IPS-18a (cell line): ENCODE measurements at regions not wholly inside any gene's neighbourhood (a gene's known extent, or its start where the extent isn't known, plus 50 kb on each side); places are given as distances from the start of the nearest gene placed in this dataset.

Source experiments
- H3K27ac ChIP-seq: one replicate; pipeline ENCODE4 v1.5.1; 2013; ENCODE audit warnings: low read length
- H3K27me3 ChIP-seq: one replicate; pipeline ENCODE4 v1.6.1; 2013; ENCODE audit warnings: mild to moderate bottlenecking, low read length; ENCODE audit not compliant: control insufficient read depth, insufficient read depth
- H3K36me3 ChIP-seq: one replicate; pipeline ENCODE4 v1.6.1; 2013; ENCODE audit warnings: low read depth, low read length; ENCODE audit not compliant: control insufficient read depth
- H3K4me1 ChIP-seq: one replicate; pipeline ENCODE4 v1.6.1; 2013; ENCODE audit warnings: low read depth, low read length; ENCODE audit not compliant: control insufficient read depth
- H3K4me3 ChIP-seq: one replicate; pipeline ENCODE4 v1.5.1; 2013; ENCODE audit warnings: low read length
- H3K9ac ChIP-seq: one replicate; pipeline ENCODE4 v1.6.1; 2013; ENCODE audit warnings: mild to moderate bottlenecking, low read length, moderate library complexity
- H3K9me3 ChIP-seq: one replicate; pipeline ENCODE4 v1.6.1; 2013; ENCODE audit warnings: low read depth, low read length; ENCODE audit not compliant: control insufficient read depth

- H3K36me3 ChIP-seq = no peaks in the 10 kb centered on the region
- no peaks in the 10 kb centered on the region for H3K9me3 ChIP-seq
- H3K27me3 ChIP-seq = no peaks in the 10 kb centered on the region
- H3K4me1 ChIP-seq = peaks cover 6% of the 10 kb centered on the region
- H3K9ac ChIP-seq = no peak overlapping the region
- no peak overlapping the region for H3K27ac ChIP-seq
- no peak overlapping the region for H3K4me3 ChIP-seq
Observed at GRCh38 chrX:110419512-110419911, 60.9 kb downstream of the RTL9 start.

DNA sequence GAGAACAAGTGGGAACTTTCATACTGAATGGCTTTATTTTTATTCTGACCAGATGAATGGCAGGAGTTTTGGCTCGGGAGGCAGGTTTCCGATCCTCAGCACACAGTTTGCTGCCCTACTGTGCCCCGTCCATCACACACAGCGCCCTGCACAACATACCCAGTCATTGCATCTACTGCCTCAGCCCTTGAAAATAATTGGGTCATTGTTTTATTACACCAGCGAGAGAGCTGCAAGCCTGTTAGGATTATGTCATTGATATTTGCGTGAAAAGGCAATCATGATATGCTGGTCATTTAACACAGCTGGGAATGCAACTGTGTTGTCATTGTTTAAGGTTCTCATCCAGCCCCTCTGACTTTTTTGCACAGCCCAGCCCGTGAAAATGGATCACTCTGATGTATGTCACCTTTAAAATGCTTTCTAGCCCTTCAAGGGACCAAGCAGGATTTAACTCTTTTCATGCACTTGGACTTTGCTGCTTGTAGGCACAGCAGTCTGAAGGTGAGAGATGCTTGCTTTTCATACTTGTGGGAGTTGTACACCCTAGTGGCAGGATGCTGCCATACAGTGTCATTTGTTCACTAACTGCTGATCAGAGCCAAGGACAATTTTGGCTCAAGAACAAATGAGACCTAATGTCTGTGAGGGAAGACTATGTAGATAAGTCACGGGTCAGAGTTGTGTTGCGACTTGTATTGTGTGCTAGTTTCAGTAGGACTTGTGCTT is 62.3 kb downstream of the RTL9 start:
- Histone ChIP-seq H3K9ac (no peak overlapping the region), H3K4me3 (no peak overlapping the region), H3K27ac (no peak overlapping the region), H3K9me3 (no peaks in the 10 kb centered on the region), H3K36me3 (no peaks in the 10 kb centered on the region), H3K27me3 (no peaks in the 10 kb centered on the region), H3K4me1 (peaks cover 6% of the 10 kb centered on the region)

DNA sequence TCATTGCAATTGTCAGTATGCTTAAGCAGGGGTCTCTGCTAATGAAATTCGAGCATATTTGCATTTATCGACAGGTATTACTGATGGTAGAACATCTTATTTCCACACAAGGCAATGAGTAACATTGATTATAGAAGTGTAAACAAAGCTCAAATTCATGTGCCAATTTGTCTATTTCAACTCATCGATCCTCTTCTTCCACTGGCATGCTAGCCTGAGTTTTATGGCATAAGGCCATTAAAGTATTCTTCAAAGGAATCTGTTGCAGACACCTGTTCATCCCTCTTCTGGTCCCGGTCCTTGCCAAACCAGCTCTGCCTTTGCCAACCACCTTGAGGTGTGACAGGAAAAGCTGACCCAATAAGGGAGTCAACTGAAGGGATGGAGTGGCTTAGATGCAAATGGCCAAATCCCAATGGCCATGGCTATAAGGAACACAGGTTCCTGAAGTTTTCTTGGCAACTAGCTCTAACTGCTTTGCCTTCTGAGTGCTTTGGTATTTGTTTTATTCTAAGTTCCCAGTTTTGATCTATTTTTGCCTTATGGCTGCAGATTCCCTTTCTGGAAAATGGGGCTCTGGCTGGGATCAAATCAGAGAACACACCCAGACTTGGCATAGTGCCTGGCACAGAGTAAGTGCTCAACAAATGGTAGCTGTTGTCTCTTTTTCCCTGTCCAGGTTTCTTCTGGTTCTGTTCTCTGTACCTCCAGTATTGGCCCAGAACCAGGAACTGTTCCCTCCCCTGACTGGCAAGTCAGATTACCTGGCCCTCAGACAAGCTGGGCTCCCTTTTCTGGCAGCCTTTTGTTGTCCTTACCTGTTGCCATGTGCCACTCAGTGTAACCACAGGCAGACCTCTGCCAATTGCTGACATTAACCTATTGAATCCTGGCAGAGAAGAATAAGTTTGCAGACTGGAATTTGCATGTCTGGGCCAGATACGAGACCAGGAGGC is 63.1 kb downstream of the RTL9 start:
- Histone ChIP-seq H3K4me3 (no peak overlapping the region), H3K9me3 (no peaks in the 10 kb centered on the region), H3K9ac (no peak overlapping the region), H3K27me3 (no peaks in the 10 kb centered on the region), H3K4me1 (peaks cover 6% of the 10 kb centered on the region), H3K27ac (no peak overlapping the region), H3K36me3 (no peaks in the 10 kb centered on the region)

GRCh38 chrX:110425222-110426154 is 66.8 kb downstream of the RTL9 start:
- H3K4me3 ChIP-seq = no peak overlapping the region
- no peak overlapping the region for H3K9ac ChIP-seq
- H3K27ac ChIP-seq = no peak overlapping the region
- H3K9me3 ChIP-seq = no peaks in the 10 kb centered on the region
- no peaks in the 10 kb centered on the region for H3K27me3 ChIP-seq
- no peaks in the 10 kb centered on the region for H3K36me3 ChIP-seq
- H3K4me1 ChIP-seq = no peaks in the 10 kb centered on the region

GRCh38 chrX:110426155-110426504 is 67.5 kb downstream of the RTL9 start:
- no peaks in the 10 kb centered on the region for H3K9me3 ChIP-seq
- H3K36me3 ChIP-seq = no peaks in the 10 kb centered on the region
- no peaks in the 10 kb centered on the region for H3K4me1 ChIP-seq
- no peak overlapping the region for H3K9ac ChIP-seq
- H3K27me3 ChIP-seq = no peaks in the 10 kb centered on the region
- H3K27ac ChIP-seq = no peak overlapping the region
- H3K4me3 ChIP-seq = no peak overlapping the region

DNA sequence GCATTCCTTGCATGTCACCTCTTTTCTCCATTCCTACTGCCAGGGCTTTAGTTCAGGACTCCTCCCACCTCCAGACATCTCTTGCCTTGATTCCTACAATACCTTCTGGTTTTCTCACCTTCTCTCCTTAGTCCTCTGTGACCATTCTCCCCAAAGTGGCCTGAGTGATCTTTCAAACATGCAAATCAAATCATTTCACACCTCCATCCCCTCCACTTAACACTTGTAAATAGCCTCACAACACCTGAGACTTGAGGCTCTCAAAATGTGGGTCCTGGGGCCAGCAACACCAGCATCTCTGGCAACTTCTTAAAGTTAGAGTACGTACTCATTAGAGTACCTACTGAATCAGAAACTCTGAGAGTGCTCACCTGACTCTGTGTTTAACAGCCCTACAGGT is 68.4 kb downstream of the RTL9 start:
- no peaks in the 10 kb centered on the region for H3K27me3 ChIP-seq
- H3K4me3 ChIP-seq = no peak overlapping the region
- H3K36me3 ChIP-seq = no peaks in the 10 kb centered on the region
- H3K9ac ChIP-seq = no peak overlapping the region
- no peaks in the 10 kb centered on the region for H3K4me1 ChIP-seq
- H3K27ac ChIP-seq = no peak overlapping the region
- no peaks in the 10 kb centered on the region for H3K9me3 ChIP-seq

DNA sequence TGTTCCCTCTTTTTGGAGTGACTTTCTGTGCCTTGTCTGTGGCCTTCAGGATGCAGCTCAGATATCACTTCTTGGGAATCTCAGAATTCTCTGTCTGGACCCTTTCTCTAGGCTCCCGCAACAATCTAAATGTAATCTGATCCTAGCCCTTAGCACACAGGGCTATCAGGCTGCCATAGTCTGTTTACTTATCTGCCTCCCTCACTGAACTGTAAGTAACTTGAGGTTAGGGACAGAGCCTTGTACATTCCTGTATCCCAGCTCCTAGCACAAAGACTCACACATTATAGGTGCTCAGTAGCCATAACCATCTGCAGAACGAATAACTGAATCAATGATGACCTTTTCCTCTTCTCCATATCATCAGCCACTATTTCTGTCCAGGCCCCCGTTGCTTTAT is 69.5 kb downstream of the RTL9 start:
- H3K27ac ChIP-seq = no peak overlapping the region
- H3K4me1 ChIP-seq = no peaks in the 10 kb centered on the region
- no peaks in the 10 kb centered on the region for H3K9me3 ChIP-seq
- H3K36me3 ChIP-seq = no peaks in the 10 kb centered on the region
- H3K27me3 ChIP-seq = no peaks in the 10 kb centered on the region
- H3K9ac ChIP-seq = no peak overlapping the region
- H3K4me3 ChIP-seq = no peak overlapping the region

- no peaks in the 10 kb centered on the region for H3K9me3 ChIP-seq
- no peak overlapping the region for H3K4me3 ChIP-seq
- H3K9ac ChIP-seq = no peak overlapping the region
- H3K27me3 ChIP-seq = no peaks in the 10 kb centered on the region
- no peak overlapping the region for H3K27ac ChIP-seq
- no peaks in the 10 kb centered on the region for H3K4me1 ChIP-seq
- H3K36me3 ChIP-seq = no peaks in the 10 kb centered on the region
Observed at GRCh38 chrX:110430293-110431076, 71.8 kb downstream of the RTL9 start.

GRCh38 chrX:110432091-110432905 is 73.7 kb downstream of the RTL9 start:
- Histone ChIP-seq H3K9ac (no peak overlapping the region), H3K27ac (no peak overlapping the region), H3K4me1 (no peaks in the 10 kb centered on the region), H3K36me3 (no peaks in the 10 kb centered on the region), H3K27me3 (no peaks in the 10 kb centered on the region), H3K9me3 (no peaks in the 10 kb centered on the region), H3K4me3 (no peak overlapping the region)

GRCh38 chrX:110432906-110433215 is 74.2 kb downstream of the RTL9 start:
- Histone ChIP-seq H3K9ac (no peak overlapping the region), H3K27me3 (no peaks in the 10 kb centered on the region)

More at GRCh38 chrX:110432906-110433215, 74.2 kb downstream of the RTL9 start:
- H3K4me1 ChIP-seq = no peaks in the 10 kb centered on the region
- no peaks in the 10 kb centered on the region for H3K36me3 ChIP-seq
- no peak overlapping the region for H3K27ac ChIP-seq
- no peak overlapping the region for H3K4me3 ChIP-seq
- H3K9me3 ChIP-seq = no peaks in the 10 kb centered on the region
